Stimulated activated CD4-positive, alpha-beta T cell treated with anti-CD3 and anti-CD28 coated beads, Interleukin-4, amount 100 ng/mL, for 4 hours (primary cell): ENCODE measurements at regions not wholly inside any gene's neighbourhood (a gene's known extent, or its start where the extent isn't known, plus 50 kb on each side); places are given as distances from the start of the nearest gene placed in this dataset.

Experiments used
- DNase-seq, 2 experiments: peaks; one replicate each; pipeline ENCODE4 v3.0.0-alpha.2; 2020

GRCh38 chr2:220309215-220309614 lies 681.8 kb downstream of the SLC4A3 start:
- no peak for DNase-seq

- no peak for DNase-seq
Observed at GRCh38 chr2:220310451-220310861, 683.0 kb downstream of the SLC4A3 start.

GRCh38 chr2:220315098-220315823 lies 687.8 kb downstream of the SLC4A3 start:
- no peak for DNase-seq

GRCh38 chr2:220318037-220318436 lies 690.6 kb downstream of the SLC4A3 start:
- DNase-seq: no peak

GRCh38 chr2:220318508-220318907 lies 691.1 kb downstream of the SLC4A3 start:
- DNase-seq: no peak

GRCh38 chr2:220320326-220320725 lies 692.9 kb downstream of the SLC4A3 start:
- DNase-seq: no peak

GRCh38 chr2:220332886-220333285 lies 705.5 kb downstream of the SLC4A3 start:
- DNase-seq: no peak

GRCh38 chr2:220334210-220334609 lies 706.8 kb downstream of the SLC4A3 start:
- DNase-seq: no peak

GRCh38 chr2:220334871-220335590 lies 707.6 kb downstream of the SLC4A3 start:
- DNase-seq: no peak

GRCh38 chr2:220335591-220335915 lies 708.1 kb downstream of the SLC4A3 start:
- DNase-seq: no peak

- no peak for DNase-seq
Observed at GRCh38 chr2:220336771-220337170, 709.3 kb downstream of the SLC4A3 start.

GRCh38 chr2:220337611-220338440 lies 710.4 kb downstream of the SLC4A3 start:
- no peak for DNase-seq

- DNase-seq: no peak
Observed at GRCh38 chr2:220341014-220341413, 713.6 kb downstream of the SLC4A3 start.

- no peak for DNase-seq
Observed at GRCh38 chr2:220346919-220347318, 719.5 kb downstream of the SLC4A3 start.

GRCh38 chr2:220347626-220348025 lies 720.2 kb downstream of the SLC4A3 start:
- DNase-seq: no peak

GRCh38 chr2:220348206-220348605 lies 720.8 kb downstream of the SLC4A3 start:
- no peak for DNase-seq

GRCh38 chr2:220353897-220354296 lies 726.5 kb downstream of the SLC4A3 start:
- no peak for DNase-seq

- no peak for DNase-seq
Observed at GRCh38 chr2:220356076-220356475, 728.6 kb downstream of the SLC4A3 start.

GRCh38 chr2:220365023-220365422 lies 737.6 kb downstream of the SLC4A3 start:
- DNase-seq: no peak

- DNase-seq: no peak
Observed at GRCh38 chr2:220366765-220367164, 739.3 kb downstream of the SLC4A3 start.

GRCh38 chr2:220370764-220371163 lies 743.3 kb downstream of the SLC4A3 start:
- DNase-seq: no peak

GRCh38 chr2:220371211-220371610 lies 743.8 kb downstream of the SLC4A3 start:
- DNase-seq: no peak

GRCh38 chr2:220373878-220374277 lies 746.4 kb downstream of the SLC4A3 start:
- no peak for DNase-seq

- no peak for DNase-seq
Observed at GRCh38 chr2:220374282-220374681, 746.9 kb downstream of the SLC4A3 start.
